Peyer's patch (tissue), 4 donors: ENCODE measurements at regions not wholly inside any gene's neighbourhood (a gene's known extent, or its start where the extent isn't known, plus 50 kb on each side); places are given as distances from the start of the nearest gene placed in this dataset.

ENCODE experiments used
- DNase-seq, 3 donors: peaks; one replicate each; pipeline ENCODE4 v3.0.0-alpha.2; 2017 to 2019
- H3K27ac ChIP-seq, 4 donors: fragments of 200-600 bp; sonication (generic); one replicate each; pipeline ENCODE4 v1.5.1; 2016 to 2019
- H3K27me3 ChIP-seq, 2 donors: fragments of 200-600 bp; sonication (generic); one replicate each; pipeline ENCODE4 v1.5.1; 2019
- H3K36me3 ChIP-seq, 3 donors: fragments of 200-600 bp; sonication (generic); one replicate each; pipeline ENCODE4 v1.5.1; 2016 to 2019
- H3K4me1 ChIP-seq, 4 donors: fragments of 200-600 bp; sonication (generic); one replicate each; pipeline ENCODE4 v1.5.1; 2016 to 2019
- H3K4me3 ChIP-seq, 4 donors: fragments of 200-600 bp; sonication (generic); 1 replicate in 3 of 4; 2 replicates in 1 of 4; pipeline ENCODE4 v1.5.1; 2016 to 2019; ENCODE audit warnings: mild to moderate bottlenecking in 1 of 4
- H3K9me3 ChIP-seq, 4 donors: fragments of 200-600 bp; sonication (generic); one replicate each; pipeline ENCODE4 v1.5.1; 2016 to 2019; ENCODE audit warnings: mild to moderate bottlenecking in 1 of 4
- POLR2A ChIP-seq, 2 donors: fragments of 450-650 bp; IDR thresholded peaks; one replicate each; pipeline ENCODE4 v1.5.1; 2017; ENCODE audit warnings: antibody characterized with exemption in 2 of 2, mild to moderate bottlenecking in 2 of 2, moderate library complexity in 2 of 2
- TF ChIP-seq, protein P1 (sequence below), 6 experiments: fragments of 450-650 bp in 4 of 6; fragments of 200-600 bp in 2 of 6; sonication (generic) in 1 of 6; IDR thresholded peaks; one replicate each; pipeline ENCODE4 v1.5.1; 2017 to 2019; ENCODE audit warnings: antibody characterized with exemption in 6 of 6, mild to moderate bottlenecking in 3 of 6, moderate library complexity in 1 of 6

DNA sequence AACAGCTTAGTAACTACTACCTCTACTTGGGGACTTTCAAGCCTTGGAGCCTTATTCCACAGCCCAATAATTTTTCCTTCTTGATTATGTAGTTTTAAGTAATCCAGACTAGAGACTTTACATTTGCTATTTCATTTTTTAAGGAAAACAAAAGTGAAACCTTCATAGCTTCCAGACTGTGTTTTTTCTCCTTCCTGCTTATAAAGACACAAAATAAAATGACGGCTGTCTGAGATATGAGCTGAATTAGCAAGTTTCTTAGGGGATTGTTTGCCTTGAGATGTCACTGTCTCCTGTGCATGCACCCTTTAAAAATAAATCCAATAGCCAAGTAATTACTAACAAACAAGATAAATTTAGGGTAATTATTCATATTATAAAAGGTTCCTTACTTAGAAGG, 78.8 kb upstream of the PACRGL start:
- Histone ChIP-seq H3K9me3 (no peaks in the 10 kb centered on the region), H3K36me3 (no peaks in the 10 kb centered on the region), H3K4me1 (no peaks in the 10 kb centered on the region), H3K27me3 (no peaks in the 10 kb centered on the region), H3K27ac (no peak overlapping the region), H3K4me3 (no peak overlapping the region)
- DNase-seq: no peak
- no peak for TF ChIP-seq POLR2A (IDR thresholded peaks at IDR 0.05)
- TF ChIP-seq, protein P1, sequence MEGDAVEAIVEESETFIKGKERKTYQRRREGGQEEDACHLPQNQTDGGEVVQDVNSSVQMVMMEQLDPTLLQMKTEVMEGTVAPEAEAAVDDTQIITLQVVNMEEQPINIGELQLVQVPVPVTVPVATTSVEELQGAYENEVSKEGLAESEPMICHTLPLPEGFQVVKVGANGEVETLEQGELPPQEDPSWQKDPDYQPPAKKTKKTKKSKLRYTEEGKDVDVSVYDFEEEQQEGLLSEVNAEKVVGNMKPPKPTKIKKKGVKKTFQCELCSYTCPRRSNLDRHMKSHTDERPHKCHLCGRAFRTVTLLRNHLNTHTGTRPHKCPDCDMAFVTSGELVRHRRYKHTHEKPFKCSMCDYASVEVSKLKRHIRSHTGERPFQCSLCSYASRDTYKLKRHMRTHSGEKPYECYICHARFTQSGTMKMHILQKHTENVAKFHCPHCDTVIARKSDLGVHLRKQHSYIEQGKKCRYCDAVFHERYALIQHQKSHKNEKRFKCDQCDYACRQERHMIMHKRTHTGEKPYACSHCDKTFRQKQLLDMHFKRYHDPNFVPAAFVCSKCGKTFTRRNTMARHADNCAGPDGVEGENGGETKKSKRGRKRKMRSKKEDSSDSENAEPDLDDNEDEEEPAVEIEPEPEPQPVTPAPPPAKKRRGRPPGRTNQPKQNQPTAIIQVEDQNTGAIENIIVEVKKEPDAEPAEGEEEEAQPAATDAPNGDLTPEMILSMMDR (IDR thresholded peaks at IDR 0.05): no peak

DNA sequence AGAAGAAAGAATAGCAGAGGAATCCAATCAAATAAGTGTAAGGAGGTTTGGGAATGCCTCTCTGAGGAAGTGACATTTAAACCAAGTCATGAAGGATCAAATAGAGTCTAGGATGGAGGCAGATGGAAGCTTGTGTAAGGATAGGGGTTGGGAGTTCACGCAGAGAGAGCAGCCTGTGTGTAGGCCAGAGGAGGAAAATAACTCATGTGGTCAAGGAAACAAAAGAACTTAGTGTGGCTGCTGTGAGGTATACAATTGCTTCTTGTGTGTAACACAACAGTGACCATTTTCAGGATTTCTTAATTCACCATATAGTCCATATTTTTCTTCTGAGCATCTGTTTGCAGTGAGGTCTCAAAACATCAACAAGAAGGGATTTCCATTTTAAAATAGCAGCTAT, 77.6 kb upstream of the PACRGL start:
- Histone ChIP-seq H3K27ac (no peak overlapping the region), H3K27me3 (no peaks in the 10 kb centered on the region), H3K4me1 (no peaks in the 10 kb centered on the region), H3K4me3 (no peak overlapping the region), H3K36me3 (no peaks in the 10 kb centered on the region), H3K9me3 (no peaks in the 10 kb centered on the region)
- DNase-seq: no peak
- TF ChIP-seq POLR2A (IDR thresholded peaks at IDR 0.05): no peak
- TF ChIP-seq, protein P1 (IDR thresholded peaks at IDR 0.05): no peak

DNA sequence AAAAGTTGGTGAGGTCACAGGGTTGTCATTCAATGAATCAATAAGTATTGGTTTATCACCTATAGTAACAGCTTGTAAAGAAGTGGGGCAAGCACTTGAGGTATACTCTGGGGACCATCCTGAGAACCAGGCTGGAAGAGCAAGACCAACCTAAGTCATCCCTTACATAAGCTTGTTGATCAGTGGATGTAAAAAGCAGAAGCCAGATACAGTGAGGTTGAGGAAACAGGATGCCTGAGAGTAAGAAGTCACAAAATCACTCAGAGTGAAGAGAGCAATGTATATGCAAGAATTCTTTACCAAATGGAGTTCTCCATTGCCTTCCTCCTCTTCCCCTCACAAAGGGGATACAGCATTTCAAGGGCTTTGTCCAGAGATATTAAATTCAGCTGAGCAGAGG, 76.3 kb upstream of the PACRGL start:
- TF ChIP-seq, protein P1 (IDR thresholded peaks at IDR 0.05): no peak
- TF ChIP-seq POLR2A (IDR thresholded peaks at IDR 0.05): no peak
- H3K36me3 ChIP-seq: no peaks in the 10 kb centered on the region
- H3K4me3 ChIP-seq: no peak overlapping the region
- H3K27me3 ChIP-seq: no peaks in the 10 kb centered on the region
- no peaks in the 10 kb centered on the region for H3K9me3 ChIP-seq
- H3K4me1 ChIP-seq: no peaks in the 10 kb centered on the region
- H3K27ac ChIP-seq: no peak overlapping the region
- no peak for DNase-seq

DNA sequence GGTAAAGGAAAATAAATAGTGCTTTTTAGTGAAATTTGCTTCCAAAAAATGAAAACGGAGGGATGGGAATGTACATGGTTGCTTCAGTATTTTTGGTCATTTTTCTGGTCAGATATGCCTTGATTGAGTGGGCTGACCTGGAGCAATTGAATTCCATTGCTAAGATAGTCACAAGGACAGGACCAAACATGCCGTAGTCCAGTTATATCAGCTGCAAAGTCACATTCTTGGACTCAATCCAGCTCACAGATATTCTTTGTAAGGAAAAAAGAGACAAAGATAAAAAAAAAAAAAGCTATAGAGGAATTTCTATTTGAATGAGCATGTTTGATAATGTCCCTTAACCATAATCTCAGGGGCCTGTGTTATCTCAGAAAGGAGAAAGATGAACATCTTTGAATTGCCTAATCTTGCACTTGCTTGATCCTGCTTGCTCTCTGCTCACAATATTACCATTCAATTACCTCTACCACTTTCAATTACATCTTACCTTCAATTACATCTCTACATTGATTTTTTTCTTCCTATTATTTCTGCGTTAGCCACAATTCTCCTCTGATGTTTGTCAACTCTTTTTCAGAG, 75.4 kb upstream of the PACRGL start:
- TF ChIP-seq POLR2A (IDR thresholded peaks at IDR 0.05): no peak
- TF ChIP-seq, protein P1 (IDR thresholded peaks at IDR 0.05): no peak
- Histone ChIP-seq H3K9me3 (no peaks in the 10 kb centered on the region), H3K27ac (no peak overlapping the region), H3K4me1 (no peaks in the 10 kb centered on the region), H3K36me3 (no peaks in the 10 kb centered on the region), H3K27me3 (no peaks in the 10 kb centered on the region), H3K4me3 (no peak overlapping the region)
- no peak for DNase-seq

DNA sequence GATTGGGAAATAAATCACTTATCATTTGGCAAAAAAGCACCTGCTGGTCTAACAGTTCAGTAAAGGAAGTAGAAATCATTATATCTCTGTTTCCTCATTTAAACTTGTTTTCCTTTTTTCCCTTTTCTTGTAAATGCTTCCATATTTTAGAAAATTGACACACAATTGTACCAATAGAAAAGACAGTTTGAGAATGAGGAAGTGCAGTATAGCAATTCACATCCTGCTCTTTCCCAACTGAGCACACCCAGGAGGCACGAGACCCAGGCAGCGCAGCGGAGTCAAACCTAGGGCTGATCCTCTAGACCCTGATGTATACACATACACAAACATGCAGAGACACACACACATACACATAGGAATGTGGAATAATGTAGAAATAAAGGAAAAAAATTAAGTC, 74.8 kb upstream of the PACRGL start:
- Histone ChIP-seq H3K4me3 (no peak overlapping the region), H3K36me3 (no peaks in the 10 kb centered on the region), H3K9me3 (no peaks in the 10 kb centered on the region), H3K27ac (no peak overlapping the region), H3K27me3 (no peaks in the 10 kb centered on the region), H3K4me1 (no peaks in the 10 kb centered on the region)
- no peak for TF ChIP-seq POLR2A (IDR thresholded peaks at IDR 0.05)
- TF ChIP-seq, protein P1 (IDR thresholded peaks at IDR 0.05): no peak
- no peak for DNase-seq
